Activated CD8-positive, alpha-beta T cell treated with anti-CD3 and anti-CD28 coated beads for 36 hours (primary cell): ENCODE measurements at regions not wholly inside any gene's neighbourhood (a gene's known extent, or its start where the extent isn't known, plus 50 kb on each side); places are given as distances from the start of the nearest gene placed in this dataset.

Experiments
- ATAC-seq: fragments of 200-7000 bp; cut with Tn5 transposase; one replicate; pipeline ENCODE4 v1.10.0; 2021; ENCODE audit warnings: mild to moderate bottlenecking, moderate library complexity
- CTCF ChIA-PET: fragments of 350-600 bp; sonication (Branson Sonifier 250); formaldehyde crosslinking; loops from one replicate; lab custom pipeline; 2021; ENCODE audit warnings: antibody characterized with exemption; lab: Charles Lee
- POLR2A ChIA-PET: fragments of 350-600 bp; sonication (Branson Sonifier 250); formaldehyde crosslinking; loops from one replicate; lab custom pipeline; 2021; ENCODE audit warnings: antibody characterized with exemption; lab: Charles Lee
- DNase-seq: peaks from one replicate; pipeline ENCODE4 v3.0.0-alpha.2; 2020
- H3K27ac Mint-ChIP-seq: one replicate; pipeline ENCODE4 v1.8.0; 2021; ENCODE audit warnings: mild to moderate bottlenecking, mixed read lengths
- H3K27me3 Mint-ChIP-seq: one replicate; pipeline ENCODE4 v1.8.0; 2021; ENCODE audit warnings: mixed read lengths
- H3K36me3 Mint-ChIP-seq: one replicate; pipeline ENCODE4 v1.8.0; 2021; ENCODE audit warnings: low read depth, mixed read lengths
- H3K4me1 Mint-ChIP-seq: one replicate; pipeline ENCODE4 v1.8.0; 2021; ENCODE audit warnings: low read depth, mixed read lengths
- H3K4me3 Mint-ChIP-seq: one replicate; pipeline ENCODE4 v1.8.0; 2021; ENCODE audit warnings: mild to moderate bottlenecking, moderate library complexity, mixed read lengths
- H3K9me3 Mint-ChIP-seq: one replicate; pipeline ENCODE4 v1.8.0; 2021; ENCODE audit warnings: mixed read lengths
- CTCF ChIP-seq: fragments of 200-600 bp; IDR thresholded peaks from one replicate; pipeline ENCODE4 v1.8.0; 2022; ENCODE audit warnings: antibody characterized with exemption, mild to moderate bottlenecking
- intact Hi-C: fragments of 100-400 bp; cut with micrococcal nuclease; formaldehyde crosslinking; loops from one replicate; pipeline ENCODE4 v1.10.0; 2022

GRCh38 chr4:35167385-35167784 is 1076.9 kb downstream of the ARAP2 start:
- ATAC-seq (no peak), DNase-seq (no peak)
- ChIA-PET POLR2A (no interaction called here), CTCF (no interaction called here)
- no peaks in the 10 kb centered on the region for H3K9me3 Mint-ChIP-seq
- no peak overlapping the region for H3K4me3 Mint-ChIP-seq
- no peak overlapping the region for H3K27ac Mint-ChIP-seq
- no peaks in the 10 kb centered on the region for H3K36me3 Mint-ChIP-seq
- intact Hi-C loops: no loop called here
- no peak for TF ChIP-seq CTCF
- no peaks in the 10 kb centered on the region for H3K27me3 Mint-ChIP-seq
- no peaks in the 10 kb centered on the region for H3K4me1 Mint-ChIP-seq

- intact Hi-C loops: no loop called here
- Mint-ChIP-seq H3K27me3 (no peaks in the 10 kb centered on the region), H3K4me1 (no peaks in the 10 kb centered on the region), H3K27ac (no peak overlapping the region), H3K9me3 (no peaks in the 10 kb centered on the region), H3K4me3 (no peak overlapping the region), H3K36me3 (no peaks in the 10 kb centered on the region)
- no peak for ATAC-seq
- no peak for DNase-seq
- no peak for TF ChIP-seq CTCF
- ChIA-PET POLR2A (no interaction called here), CTCF (no interaction called here)
Measured at GRCh38 chr4:35175487-35175886, 1068.8 kb downstream of the ARAP2 start.

GRCh38 chr4:35175894-35176293 is 1068.4 kb downstream of the ARAP2 start:
- H3K27ac Mint-ChIP-seq: no peak overlapping the region
- CTCF ChIA-PET: no interaction called here
- intact Hi-C loops: no loop called here
- ATAC-seq (no peak), DNase-seq (no peak)
- no peaks in the 10 kb centered on the region for H3K4me1 Mint-ChIP-seq
- H3K36me3 Mint-ChIP-seq: no peaks in the 10 kb centered on the region
- no peaks in the 10 kb centered on the region for H3K27me3 Mint-ChIP-seq
- POLR2A ChIA-PET: no interaction called here
- no peak for TF ChIP-seq CTCF
- H3K4me3 Mint-ChIP-seq: no peak overlapping the region
- H3K9me3 Mint-ChIP-seq: no peaks in the 10 kb centered on the region

- intact Hi-C loops: no loop called here
- no peaks in the 10 kb centered on the region for H3K9me3 Mint-ChIP-seq
- H3K4me3 Mint-ChIP-seq: no peak overlapping the region
- no peaks in the 10 kb centered on the region for H3K4me1 Mint-ChIP-seq
- H3K27ac Mint-ChIP-seq: no peak overlapping the region
- POLR2A ChIA-PET: no interaction called here
- H3K27me3 Mint-ChIP-seq: no peaks in the 10 kb centered on the region
- no peaks in the 10 kb centered on the region for H3K36me3 Mint-ChIP-seq
- CTCF ChIA-PET: no interaction called here
- ATAC-seq (no peak), DNase-seq (no peak)
- no peak for TF ChIP-seq CTCF
Measured at GRCh38 chr4:35182451-35182850, 1061.9 kb downstream of the ARAP2 start.

GRCh38 chr4:35189988-35190613 is 1054.2 kb downstream of the ARAP2 start:
- H3K9me3 Mint-ChIP-seq: peaks cover 1% of the 10 kb centered on the region
- no peaks in the 10 kb centered on the region for H3K36me3 Mint-ChIP-seq
- no peak for ATAC-seq
- TF ChIP-seq CTCF: no peak
- no peak overlapping the region for H3K4me3 Mint-ChIP-seq
- H3K27me3 Mint-ChIP-seq: no peaks in the 10 kb centered on the region
- CTCF ChIA-PET: no interaction called here
- no peak for DNase-seq
- no peak overlapping the region for H3K27ac Mint-ChIP-seq
- intact Hi-C loops: no loop called here
- POLR2A ChIA-PET: no interaction called here
- H3K4me1 Mint-ChIP-seq: no peaks in the 10 kb centered on the region
